WTC11 (cell line): ENCODE measurements at regions not wholly inside any gene's neighbourhood (a gene's known extent, or its start where the extent isn't known, plus 50 kb on each side); places are given as distances from the start of the nearest gene placed in this dataset.

Experiments used
- AFF4 ChIP-seq: sonication (generic); formaldehyde crosslinking; IDR thresholded peaks from 2 replicates; pipeline ENCODE4 v1.8.1; 2023; ENCODE audit warnings: mild to moderate bottlenecking, missing genetic modification reagents, borderline replicate concordance
- CREB1 ChIP-seq: sonication (generic); formaldehyde crosslinking; IDR thresholded peaks from 2 replicates; pipeline ENCODE4 v1.8.0; 2023; ENCODE audit warnings: mild to moderate bottlenecking, missing genetic modification reagents
- CTCF ChIP-seq: fragments of 200-600 bp; IDR thresholded peaks from 2 replicates; pipeline ENCODE4 v1.8.0; 2022; ENCODE audit warnings: antibody characterized with exemption
- E2F1 ChIP-seq: sonication (generic); formaldehyde crosslinking; IDR thresholded peaks from 2 replicates; pipeline ENCODE4 v1.8.0; 2022; ENCODE audit warnings: mild to moderate bottlenecking, missing genetic modification reagents
- HMGXB4 ChIP-seq: sonication (generic); formaldehyde crosslinking; IDR thresholded peaks from 2 replicates; pipeline ENCODE4 v1.8.1; 2023; ENCODE audit warnings: mild to moderate bottlenecking, moderate library complexity, missing genetic modification reagents
- MAX ChIP-seq: sonication (generic); formaldehyde crosslinking; IDR thresholded peaks from 2 replicates; pipeline ENCODE4 v1.8.0; 2022; ENCODE audit warnings: mild to moderate bottlenecking, missing genetic modification reagents
- MLX ChIP-seq: sonication (generic); formaldehyde crosslinking; IDR thresholded peaks from 2 replicates; pipeline ENCODE4 v1.8.1; 2023; ENCODE audit warnings: mild to moderate bottlenecking, missing genetic modification reagents, moderate library complexity
- MXD4 ChIP-seq: fragments of 250-450 bp; sonication (Bioruptor Pico); IDR thresholded peaks from 2 replicates; pipeline ENCODE4 v1.8.0; 2021; ENCODE audit warnings: mild to moderate bottlenecking, moderate library complexity, borderline replicate concordance
- NFE2L1 ChIP-seq: sonication (generic); formaldehyde crosslinking; IDR thresholded peaks from 2 replicates; pipeline ENCODE4 v1.8.1; 2023; ENCODE audit warnings: missing genetic modification reagents
- RELA ChIP-seq: sonication (generic); formaldehyde crosslinking; IDR thresholded peaks from 2 replicates; pipeline ENCODE4 v1.8.1; 2022; ENCODE audit warnings: missing genetic modification reagents, mild to moderate bottlenecking, borderline replicate concordance
- SMAD3 ChIP-seq: sonication (generic); formaldehyde crosslinking; IDR thresholded peaks from 2 replicates; pipeline ENCODE4 v1.8.0; 2022; ENCODE audit warnings: missing genetic modification reagents, mild to moderate bottlenecking, borderline replicate concordance
- SP1 ChIP-seq: sonication (generic); formaldehyde crosslinking; conservative IDR thresholded peaks from 2 replicates; pipeline ENCODE4 v1.8.1; 2022; ENCODE audit warnings: missing genetic modification reagents
- USF1 ChIP-seq: sonication (generic); formaldehyde crosslinking; IDR thresholded peaks from 2 replicates; pipeline ENCODE4 v1.8.0; 2022; ENCODE audit warnings: mild to moderate bottlenecking, missing genetic modification reagents
- ZNF121 ChIP-seq: sonication (generic); formaldehyde crosslinking; IDR thresholded peaks from 2 replicates; pipeline ENCODE4 v1.8.0; 2023; ENCODE audit warnings: missing genetic modification reagents
- ZNF232 ChIP-seq: sonication (generic); formaldehyde crosslinking; IDR thresholded peaks from 2 replicates; pipeline ENCODE4 v1.8.0; 2022; ENCODE audit warnings: mild to moderate bottlenecking, missing genetic modification reagents
- ZNF423 ChIP-seq: fragments of 250-450 bp; sonication (Bioruptor Pico); IDR thresholded peaks from 2 replicates; pipeline ENCODE4 v2.1.2; 2022; ENCODE audit warnings: mild to moderate bottlenecking, moderate library complexity
- ZNF532 ChIP-seq: fragments of 250-450 bp; sonication (Bioruptor Pico); IDR thresholded peaks from 2 replicates; pipeline ENCODE4 v1.9.0; 2021; ENCODE audit warnings: mild to moderate bottlenecking, borderline replicate concordance

GRCh38 chr22:27405672-27406388 lies 395.7 kb downstream of the MN1 start (continued):
- TF ChIP-seq MLX (CRISPR knock-in tag) = no peak
- no peak for TF ChIP-seq ZNF121 (CRISPR knock-in tag)
- TF ChIP-seq NFE2L1 (CRISPR knock-in tag) = no peak
- TF ChIP-seq MAX (CRISPR knock-in tag) = no peak
- TF ChIP-seq ZNF423 = peak; percentile 50; the same call in 1 of the 2 replicates
- no peak for TF ChIP-seq SMAD3 (CRISPR knock-in tag)
- no peak for TF ChIP-seq AFF4 (CRISPR knock-in tag)
- no peak for TF ChIP-seq RELA
- 0 out of 2 replicates have a peak, but pooled peaks have one; percentile 43 for TF ChIP-seq ZNF532
- 0 out of 2 replicates have a peak, but pooled peaks have one; percentile 42 for TF ChIP-seq ZNF232 (CRISPR knock-in tag)
- peak; percentile 81 for TF ChIP-seq CTCF
- TF ChIP-seq HMGXB4 = no peak
- TF ChIP-seq E2F1 = no peak
- TF ChIP-seq SP1 (CRISPR knock-in tag) = no peak
- TF ChIP-seq MXD4 (CRISPR knock-in tag) = 0 out of 2 replicates have a peak, but pooled peaks have one; percentile 39
- TF ChIP-seq CREB1 (CRISPR knock-in tag) = no peak
- TF ChIP-seq USF1 (CRISPR knock-in tag) = no peak
